NCI-H2029 treated with DMSO at 0.1 percent for 48 hours (cell line): ENCODE measurements at regions not wholly inside any gene's neighbourhood (a gene's known extent, or its start where the extent isn't known, plus 50 kb on each side); places are given as distances from the start of the nearest gene placed in this dataset.

Source experiments
- DNase-seq: peaks from one replicate; lab custom pipeline; 2025; lab: John Stamatoyannopoulos, UW

DNA sequence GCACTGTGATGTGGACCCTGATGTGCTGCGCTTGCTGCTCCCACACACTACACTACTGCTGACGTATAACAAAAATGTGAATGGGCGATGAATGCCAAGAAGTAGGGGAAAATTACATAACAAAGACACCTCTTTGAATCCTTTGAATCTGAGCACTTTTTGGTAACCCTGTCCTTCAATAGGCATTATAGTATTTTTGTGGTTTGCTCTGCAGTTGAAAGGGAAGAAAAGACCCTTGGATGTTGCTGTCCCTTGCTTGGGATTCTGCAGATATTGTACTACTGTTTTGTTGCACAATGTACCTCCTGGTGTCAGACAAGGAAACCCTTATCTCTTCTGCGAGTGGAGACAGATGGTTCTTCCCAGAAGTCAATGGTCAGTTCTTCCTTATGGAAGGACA, 124.8 kb upstream of the UBE3A start:
- no peak for DNase-seq

DNA sequence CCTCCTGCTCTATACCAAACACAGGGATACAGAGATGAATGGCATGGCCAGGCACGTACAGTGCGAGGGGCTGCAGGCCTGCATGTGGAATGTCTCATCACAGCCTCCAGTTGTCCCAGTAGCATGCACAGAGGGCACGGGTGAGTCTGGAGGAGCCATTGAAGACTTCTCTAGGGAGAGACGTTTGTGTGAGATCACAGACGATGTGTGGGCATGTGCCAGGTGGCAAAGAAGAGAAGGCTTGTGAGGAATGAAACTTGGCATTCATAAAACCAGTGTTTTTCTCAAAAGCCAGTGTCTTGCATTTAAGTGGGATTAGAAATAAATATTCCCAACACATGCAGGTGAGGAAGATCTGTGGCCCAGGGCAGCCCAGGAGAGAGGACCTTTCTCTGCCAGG, 119.1 kb upstream of the UBE3A start:
- DNase-seq: no peak

DNA sequence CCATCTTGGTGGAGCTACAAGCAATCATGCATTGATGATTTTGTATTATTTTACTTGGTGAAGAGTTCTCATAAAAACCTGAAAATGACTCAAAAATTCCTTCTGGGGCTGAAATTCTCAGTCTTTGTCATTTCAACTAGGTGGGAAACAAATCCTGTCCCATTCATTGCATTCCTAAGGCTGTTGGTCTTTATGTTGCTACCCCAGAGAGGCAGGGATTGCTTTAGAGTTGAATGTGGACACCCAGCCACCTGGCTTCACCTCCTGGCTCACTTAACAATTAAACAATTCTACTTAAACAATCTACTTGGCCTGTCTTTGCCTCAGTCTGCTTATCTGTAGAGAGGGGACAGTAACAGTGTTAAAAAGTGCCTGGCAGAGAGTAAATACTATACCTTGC, 117.3 kb upstream of the UBE3A start:
- DNase-seq: no peak

DNA sequence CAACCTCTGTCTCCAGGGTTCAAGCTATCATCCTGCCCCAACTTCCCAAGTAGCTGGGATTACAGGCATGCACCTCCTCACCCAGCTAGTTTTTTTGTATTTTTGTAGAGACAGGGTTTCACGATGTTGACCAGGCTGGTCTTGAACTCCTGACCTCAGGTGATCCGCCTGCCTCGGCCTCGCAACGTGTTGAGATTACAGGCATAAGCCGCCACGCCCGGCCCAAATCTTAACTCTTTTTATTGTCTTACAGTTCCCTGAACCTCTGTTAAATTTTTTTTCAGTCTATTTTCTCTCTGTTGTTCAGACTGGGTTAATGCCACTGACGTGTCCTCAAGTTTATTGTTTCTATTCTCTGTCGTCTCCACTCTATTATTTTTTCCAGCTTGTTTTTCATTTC, 115.8 kb upstream of the UBE3A start:
- DNase-seq: no peak

DNA sequence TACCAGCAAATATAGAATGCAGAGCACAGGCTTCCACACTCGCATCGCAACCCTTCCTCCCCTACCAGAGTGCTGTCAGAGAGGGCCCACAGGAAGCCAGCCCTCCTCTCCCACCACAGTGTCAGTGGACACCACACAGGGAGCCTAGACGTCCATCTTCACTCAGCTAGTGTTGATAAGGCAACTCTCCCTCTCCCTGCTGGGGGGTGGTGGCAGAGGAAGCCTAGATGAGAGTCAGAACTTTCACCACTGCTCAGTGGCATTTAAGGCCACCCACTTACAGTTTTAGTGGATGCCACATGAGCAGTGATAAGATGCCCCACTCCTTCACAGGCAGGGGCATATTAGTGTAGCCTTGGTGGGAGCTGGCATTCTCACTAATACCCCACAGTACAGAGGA, 109.8 kb upstream of the UBE3A start:
- no peak for DNase-seq

DNA sequence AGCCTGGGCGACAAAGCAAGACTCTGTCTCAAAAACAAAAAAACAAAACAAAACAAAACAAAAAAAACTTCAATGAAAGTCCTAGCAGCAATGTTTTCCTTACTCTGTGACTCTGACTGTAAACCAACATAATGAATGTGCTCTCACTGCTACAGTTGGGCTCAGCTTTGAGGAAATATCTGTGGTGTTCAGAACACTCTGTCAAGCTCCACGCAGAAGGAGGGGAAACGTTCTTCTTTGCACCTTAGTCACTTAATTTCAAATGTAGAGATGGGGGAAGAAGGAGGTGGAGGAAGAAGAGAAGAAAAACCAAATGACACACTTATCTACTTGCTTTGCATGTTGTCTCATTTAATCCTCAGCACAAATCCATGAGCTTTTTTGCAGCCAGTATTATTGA, 107.1 kb upstream of the UBE3A start:
- DNase-seq: no peak

DNA sequence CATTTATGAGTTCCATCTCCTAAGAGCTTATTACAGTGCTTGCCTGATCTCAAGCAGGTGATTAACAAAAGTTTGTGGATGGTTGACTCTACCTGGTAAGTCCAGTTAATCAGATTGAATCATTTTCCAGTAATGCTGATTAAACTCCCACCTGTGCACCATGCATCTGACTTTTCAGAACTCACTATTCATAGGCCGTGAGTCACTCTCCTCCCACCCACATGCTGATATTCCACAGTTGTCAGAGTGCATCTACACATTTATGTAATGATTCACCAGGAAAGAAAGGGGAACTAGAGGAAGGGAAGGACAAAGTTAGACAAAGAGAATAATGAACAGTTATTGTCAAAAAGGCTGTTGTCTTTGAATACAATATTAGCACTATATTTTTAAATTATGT, 106.2 kb upstream of the UBE3A start:
- DNase-seq: no peak

DNA sequence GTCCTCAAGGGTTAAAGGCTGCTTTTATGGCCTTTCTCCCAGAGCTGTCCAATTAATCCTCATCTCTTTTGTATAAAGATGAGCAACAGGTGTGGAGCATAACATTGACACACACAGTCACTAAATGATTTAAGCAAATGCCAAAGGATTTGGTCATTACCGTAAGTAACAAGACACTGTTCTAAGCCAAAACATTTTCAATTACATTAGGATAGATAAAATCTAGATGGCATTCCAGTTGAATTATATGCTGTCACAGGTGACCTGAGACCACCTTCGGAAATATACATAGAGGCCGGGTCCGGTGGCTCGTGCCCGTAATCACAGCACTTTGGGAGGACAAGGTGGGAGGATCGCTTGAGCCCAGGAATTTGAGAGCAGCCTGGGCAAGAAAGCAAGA, 105.3 kb upstream of the UBE3A start:
- no peak for DNase-seq

DNA sequence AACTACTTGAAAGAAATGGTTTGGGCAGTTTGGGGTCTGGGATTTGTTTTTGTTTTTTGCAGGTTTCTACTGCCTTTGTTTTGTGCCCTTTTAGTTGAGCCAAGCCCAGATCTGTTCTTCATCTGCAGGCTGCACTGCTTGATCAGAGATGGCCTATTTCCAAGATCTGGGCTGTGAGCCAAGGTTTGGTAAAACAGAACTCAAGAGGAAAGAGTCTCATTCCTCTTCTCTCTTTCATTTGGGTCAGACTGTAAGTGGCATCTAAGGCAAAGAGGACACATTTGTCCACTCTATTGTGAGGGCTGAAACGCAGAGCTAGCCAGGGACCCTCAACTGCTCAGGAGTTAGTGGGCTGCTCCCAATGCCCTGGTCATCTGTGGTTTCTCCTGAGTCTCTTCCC, 104.4 kb upstream of the UBE3A start:
- DNase-seq: peak; percentile 14

DNA sequence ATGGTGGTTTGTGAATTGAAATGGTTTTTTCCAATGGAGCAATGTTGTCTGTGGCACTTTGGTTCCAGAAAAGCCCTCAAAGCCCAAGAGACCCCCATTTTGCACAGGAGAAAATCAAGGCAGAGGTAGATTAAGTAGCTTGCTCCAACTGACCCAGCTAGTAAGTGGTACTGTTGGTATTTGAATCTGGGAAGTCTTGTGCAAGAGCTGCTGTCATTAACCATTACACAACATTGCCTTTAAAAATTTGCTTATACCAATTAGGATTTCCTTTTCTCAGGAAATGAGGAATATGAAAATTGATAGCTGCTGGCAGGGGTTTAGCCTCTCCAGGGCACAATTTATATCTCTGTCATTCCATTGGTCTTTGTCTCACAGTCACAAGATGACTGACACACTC, 102.4 kb upstream of the UBE3A start:
- DNase-seq: no peak

DNA sequence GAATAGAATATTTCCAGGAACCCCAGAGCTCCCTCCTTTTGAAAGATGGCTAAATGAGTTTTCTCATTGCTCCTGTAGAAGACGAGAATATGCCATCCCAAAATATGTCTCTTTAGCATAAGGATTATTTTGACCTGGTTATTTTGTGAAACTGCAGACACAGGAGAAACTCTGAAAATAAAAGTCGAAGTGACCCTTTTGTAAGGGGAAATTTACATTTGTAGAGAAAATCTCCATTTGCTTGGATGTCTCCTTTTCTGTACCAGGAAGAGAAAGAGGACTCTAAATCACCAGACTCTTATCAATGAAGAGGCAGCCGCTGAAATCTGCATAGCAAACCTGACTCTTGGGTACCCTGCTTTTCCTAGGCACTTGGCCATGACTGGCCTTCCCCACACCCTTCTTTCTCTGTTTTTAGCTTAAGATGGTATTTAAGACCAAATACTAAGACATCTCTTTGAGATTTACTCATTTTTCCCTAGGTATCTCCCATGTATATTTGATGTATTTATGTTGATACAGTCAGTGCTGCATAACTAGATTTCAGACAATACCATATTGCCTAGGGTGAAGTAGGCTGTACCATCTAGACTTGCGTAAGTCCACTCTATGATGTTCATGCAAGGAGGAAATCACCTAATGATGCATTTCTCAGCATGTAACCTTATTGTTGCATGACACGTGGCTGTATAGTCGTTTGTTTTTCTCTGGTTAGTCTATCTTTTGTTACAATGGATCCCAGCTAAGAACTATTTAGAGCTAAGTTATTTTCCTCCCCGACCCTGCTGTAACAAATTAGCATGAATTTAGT, 98.2 kb upstream of the UBE3A start:
- DNase-seq: no peak

DNA sequence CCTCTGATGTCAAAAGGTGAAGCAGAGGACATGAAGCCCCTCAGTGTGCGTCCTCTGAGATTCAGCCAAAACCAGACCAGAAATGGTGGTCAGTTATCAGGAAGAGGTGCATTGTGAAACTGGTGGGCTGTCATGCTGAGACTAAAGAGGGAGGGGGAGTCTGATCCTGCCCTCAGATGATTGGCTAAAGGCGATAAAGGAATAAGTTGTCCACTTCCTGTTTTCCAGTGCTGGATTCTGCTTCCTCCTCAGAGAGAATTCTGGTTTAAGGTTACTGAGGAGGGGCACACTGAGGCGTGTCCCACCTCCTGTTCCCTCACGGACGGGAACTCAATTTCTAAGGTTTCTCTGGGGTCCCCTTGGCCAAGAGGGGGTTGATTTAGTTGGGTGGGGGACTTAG, 97.0 kb upstream of the UBE3A start:
- DNase-seq: no peak

DNA sequence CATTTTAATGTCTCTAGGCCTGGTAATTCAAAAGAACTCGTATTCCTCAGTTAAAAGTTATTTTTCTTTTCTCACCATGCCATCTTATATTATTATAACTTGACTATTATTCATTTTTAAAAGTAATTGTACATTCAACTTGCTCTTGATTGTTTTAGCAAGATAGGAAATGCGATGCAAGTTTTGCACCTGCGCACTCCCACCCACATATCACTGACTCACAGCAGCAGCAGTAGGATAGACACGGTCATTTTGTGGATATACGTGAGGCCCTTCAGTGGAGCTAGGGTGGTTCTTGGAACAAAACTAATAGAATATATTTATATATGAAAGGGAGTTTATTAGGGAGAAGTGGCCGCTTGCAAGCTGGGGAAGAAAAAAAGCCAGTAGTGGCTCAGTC, 95.5 kb upstream of the UBE3A start:
- no peak for DNase-seq

DNA sequence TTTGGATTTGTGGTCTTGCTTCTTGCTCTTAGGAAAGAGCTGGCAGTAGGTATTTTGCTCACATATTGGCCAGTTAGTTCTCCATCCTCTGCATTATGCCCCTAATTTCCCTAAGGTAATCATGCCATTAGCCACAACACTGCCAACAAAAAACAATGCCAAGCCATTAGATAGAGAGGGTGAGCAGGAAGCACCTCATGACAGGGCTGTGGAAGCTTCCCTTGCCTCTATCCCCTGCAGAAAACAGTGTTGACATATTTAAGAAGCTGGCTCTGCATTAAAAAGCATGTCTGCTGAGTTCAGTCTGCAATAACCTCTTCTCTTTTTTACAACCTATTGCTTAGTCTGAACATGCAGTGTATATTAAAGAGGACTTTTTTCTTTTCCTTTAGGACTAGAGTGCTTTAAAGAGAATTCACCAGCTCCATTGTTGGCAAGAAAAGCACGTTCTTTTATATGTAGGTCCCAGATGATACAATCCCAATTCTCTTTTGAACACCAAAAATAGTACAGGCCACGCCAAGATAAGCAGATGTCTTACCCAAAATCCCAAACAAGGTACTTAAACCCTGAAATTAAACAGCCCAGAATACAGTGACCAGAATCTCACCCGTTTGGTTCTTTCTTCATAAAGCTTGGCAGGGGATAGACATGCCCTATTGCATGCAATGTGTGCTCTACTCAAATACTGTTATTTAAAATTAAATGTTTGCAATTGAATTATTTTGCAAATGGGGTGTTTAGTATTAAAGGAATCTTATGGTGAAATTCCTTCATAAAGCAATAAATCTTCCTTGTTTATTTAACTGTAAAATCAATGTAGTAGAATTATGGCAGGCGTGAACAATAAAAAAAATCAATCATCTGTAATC, 93.7 kb upstream of the UBE3A start:
- no peak for DNase-seq

DNA sequence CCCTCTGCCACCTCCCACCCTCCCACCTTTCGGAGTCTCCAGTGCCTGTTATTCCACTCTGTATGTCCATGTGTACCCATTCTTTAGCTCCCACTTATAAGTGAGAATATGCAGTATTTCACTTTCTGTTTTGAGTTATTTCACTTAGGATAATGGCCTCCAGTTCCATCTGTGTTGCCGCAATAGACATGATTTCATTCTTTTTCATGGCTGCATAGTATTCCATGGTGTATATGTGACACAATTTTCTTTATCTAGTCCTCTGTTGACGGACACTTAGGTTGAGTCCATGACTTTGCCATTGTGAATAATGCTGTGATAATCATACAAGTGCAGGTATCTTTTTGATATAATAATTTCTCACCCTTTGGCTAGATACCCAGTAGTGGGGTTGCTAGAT, 91.0 kb upstream of the UBE3A start:
- no peak for DNase-seq

DNA sequence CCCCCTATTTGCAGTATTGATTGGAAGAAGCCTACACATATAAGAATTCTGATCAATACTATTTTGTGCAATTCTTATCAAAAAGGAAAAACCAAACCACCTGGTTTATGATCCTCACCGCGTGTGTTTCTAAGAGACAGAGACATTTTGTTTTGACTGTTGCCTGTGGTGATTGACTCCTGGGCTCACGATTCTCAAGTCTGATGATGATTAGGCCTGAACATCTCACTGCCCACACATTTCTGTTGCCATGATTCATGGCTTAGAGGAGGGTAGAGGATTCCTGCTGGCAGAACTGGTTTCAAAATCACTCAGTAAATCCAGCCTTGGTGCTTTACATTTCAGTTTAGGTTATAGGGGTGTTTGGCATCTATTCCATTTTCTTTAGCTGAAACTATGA, 88.3 kb upstream of the UBE3A start:
- DNase-seq: no peak

DNA sequence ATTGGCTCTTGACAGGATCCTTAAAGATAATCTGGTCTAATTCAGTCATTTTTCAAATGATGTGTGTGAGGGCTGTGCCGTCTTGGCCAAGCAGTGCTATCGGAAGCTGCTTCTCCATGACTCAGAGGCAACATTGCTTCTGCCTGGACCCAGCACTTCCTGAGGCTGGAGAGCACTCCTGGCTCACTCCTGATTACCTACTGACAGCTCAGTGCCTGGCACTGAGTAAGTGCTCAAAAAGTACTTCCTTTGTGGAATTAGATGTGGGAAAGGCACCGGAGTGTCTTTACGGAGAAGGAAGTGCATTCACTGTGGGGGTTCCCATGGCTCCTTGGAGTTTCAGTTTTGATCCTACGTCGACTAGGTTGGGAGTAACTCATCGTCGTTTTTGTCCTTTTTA, 86.9 kb upstream of the UBE3A start:
- DNase-seq: no peak

DNA sequence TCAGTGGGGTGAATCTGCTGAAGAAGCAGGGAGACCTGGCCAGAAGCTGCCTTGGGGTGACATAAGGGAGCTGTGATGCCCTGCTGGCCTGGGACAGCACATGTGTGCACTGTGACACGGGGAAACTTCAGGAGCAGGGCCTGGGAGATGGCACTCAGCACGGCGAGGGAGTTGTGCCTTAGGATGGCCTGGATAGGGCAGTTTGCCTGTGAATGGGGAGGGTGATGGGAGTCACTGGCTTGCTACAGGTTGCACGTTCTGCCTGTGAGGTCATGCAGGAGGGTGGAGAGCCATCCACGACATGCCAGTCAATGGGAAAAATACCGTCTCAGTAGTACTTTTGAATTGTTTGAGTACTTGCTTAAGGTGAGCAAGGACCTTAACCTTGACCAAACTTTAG, 76.8 kb upstream of the UBE3A start:
- DNase-seq: no peak

DNA sequence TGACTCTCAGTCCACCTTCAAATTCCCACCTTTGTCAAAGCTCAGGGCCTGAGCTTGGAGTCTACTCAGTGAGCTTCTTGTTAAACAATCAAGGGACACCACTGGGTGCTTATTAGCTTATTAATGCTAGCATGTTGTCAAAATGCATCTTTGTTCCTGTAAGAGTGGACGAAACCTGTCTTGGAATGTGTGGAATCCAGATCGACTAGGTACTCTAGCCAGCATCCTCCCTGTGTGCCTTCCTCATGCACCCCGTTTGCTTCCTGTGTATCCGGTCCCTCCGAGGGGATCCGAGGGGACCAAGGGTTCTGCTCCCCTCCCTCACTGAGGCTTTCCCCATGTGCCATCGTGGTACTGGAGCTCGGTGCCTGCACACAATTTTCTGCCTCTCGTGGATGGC, 75.7 kb upstream of the UBE3A start:
- DNase-seq: no peak

DNA sequence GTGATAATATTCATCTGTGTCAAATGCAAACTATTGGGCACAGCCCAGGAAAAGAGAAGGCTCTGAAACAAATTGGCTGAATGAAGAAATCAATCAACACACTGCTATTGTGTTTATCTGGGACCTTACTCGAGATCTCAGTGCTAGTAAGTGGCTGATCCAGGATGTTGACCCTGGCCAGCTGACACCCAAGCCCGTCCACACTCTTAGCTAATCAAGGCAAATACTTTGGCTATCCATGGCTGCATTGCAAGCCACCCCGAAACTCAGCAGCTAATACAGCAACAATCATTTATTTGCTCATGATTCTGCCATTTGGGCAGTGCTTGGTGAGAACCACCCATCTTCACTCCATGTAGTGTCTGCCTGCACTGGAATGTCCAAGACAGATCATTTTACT, 74.1 kb upstream of the UBE3A start:
- DNase-seq: no peak

DNA sequence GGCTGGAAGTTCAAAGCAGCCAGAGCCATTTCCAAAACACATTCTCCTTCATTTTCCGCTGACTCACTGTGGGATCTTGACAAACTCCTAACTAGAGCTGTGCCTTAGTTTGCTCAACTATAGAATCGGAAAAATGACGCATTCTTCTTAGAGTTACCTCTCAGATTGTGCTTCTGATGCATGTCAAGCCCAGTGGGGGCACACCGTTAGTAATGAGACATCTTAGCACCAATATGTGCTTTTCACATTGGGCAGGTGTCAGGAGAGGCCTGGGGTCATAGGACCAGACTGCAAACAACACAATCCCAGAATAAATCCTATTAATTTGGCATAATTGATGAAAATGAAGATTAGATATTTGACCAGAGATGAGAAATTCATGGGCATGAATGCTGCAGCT, 71.3 kb upstream of the UBE3A start:
- no peak for DNase-seq

DNA sequence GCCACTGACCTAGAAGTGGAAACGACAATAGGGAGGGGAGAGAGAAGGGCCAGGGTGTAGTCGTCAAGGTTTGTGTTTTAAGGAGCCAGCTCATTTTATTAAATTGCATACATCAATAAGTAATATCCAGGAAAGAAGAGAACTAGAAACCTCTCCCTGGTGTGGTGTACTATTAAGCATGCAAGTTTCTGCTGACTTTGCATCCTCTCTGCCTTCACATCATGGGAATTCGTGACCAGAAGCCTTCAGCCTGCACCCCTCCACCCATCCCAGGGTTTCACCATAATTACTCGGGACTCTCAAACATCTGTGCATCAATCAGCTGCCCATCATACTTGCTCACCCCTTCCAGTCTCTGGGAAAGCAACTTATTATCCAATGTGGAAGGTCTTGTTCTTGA, 70.9 kb upstream of the UBE3A start:
- DNase-seq: no peak

DNA sequence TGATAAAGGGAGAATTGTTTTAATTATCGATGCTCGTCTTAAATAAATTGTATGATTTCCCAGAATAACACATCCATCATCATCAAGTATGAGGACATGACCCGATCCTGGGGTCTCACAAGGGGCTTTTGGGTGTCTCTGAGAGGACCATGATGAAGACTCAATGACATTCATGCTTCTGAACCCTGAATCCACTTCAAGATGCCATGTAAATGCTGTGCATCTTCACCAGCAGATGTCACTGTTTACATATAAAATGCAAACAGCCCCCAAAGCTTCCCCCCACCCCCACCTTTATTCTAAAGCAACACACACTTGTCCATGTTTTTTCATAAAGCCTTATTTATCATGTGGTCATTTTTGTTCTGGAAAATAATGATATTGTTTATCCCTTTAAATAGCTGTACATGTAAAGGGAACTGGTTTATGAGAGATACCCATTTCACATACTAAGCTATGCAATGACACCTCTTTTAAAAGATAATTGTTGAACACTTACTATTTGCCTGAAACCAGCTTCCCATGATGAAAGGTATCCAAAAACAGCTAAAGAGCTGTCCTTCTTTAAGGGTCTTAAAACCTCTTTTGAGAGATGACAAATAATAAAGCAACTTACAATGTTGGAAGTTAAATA, 69.7 kb upstream of the UBE3A start:
- DNase-seq: peak; percentile 0
